ENCODE measurements at regions not wholly inside any gene's neighbourhood (a gene's known extent, or its start where the extent isn't known, plus 50 kb on each side); places are given as distances from the start of the nearest gene placed in this dataset.

- H3K79me2 ChIP-seq (ENCODE audit: insufficient read depth, low read length) = no peaks in the 10 kb centered on the region
- no peaks in the 10 kb centered on the region for H3K9me3 ChIP-seq (ENCODE audit: insufficient read depth, low read length, severe bottlenecking)
- no peak overlapping the region for H3K4me3 ChIP-seq (ENCODE audit: low read depth in 1 of 2, low read length in 2 of 2)
- H3K4me1 ChIP-seq (ENCODE audit: insufficient read depth, low read length) = no peaks in the 10 kb centered on the region
- DNase-seq (no peak), ATAC-seq (ENCODE audit: insufficient read depth, low read depth) (no peak)
- H4K20me1 ChIP-seq (ENCODE audit: insufficient read depth, low read length) = no peaks in the 10 kb centered on the region
- H3K27me3 ChIP-seq (ENCODE audit: insufficient read depth, low read length, poor library complexity) = no peaks in the 10 kb centered on the region
- TF ChIP-seq CTCF (IDR thresholded peaks at IDR 0.05; ENCODE audit: borderline replicate concordance, extremely low read depth, low read length, poor library complexity, severe bottlenecking) = no peak
- TF ChIP-seq EZH2 (IDR thresholded peaks at IDR 0.05; ENCODE audit: borderline replicate concordance, low read depth, low read length, severe bottlenecking) = no peak
- no peak overlapping the region for H3K9ac ChIP-seq (ENCODE audit: low read depth, low read length)
- no peaks in the 10 kb centered on the region for H3K36me3 ChIP-seq (ENCODE audit: insufficient read depth, low read length)
- H3K4me2 ChIP-seq (ENCODE audit: insufficient read depth, low read length) = no peak overlapping the region
- no peak overlapping the region for H2AFZ ChIP-seq (ENCODE audit: low read depth, low read length)
- H3K27ac ChIP-seq (ENCODE audit: low read length) = no peak overlapping the region
These were observed 574.5 kb downstream of the TYW1 start for GRCh38 chr7:67571026-67571545.

- Histone ChIP-seq H3K4me3 (ENCODE audit: low read depth in 1 of 2, low read length in 2 of 2) (no peak overlapping the region), H2AFZ (ENCODE audit: low read depth, low read length) (no peak overlapping the region), H3K4me1 (ENCODE audit: insufficient read depth, low read length) (no peaks in the 10 kb centered on the region), H3K27ac (ENCODE audit: low read length) (no peak overlapping the region), H3K79me2 (ENCODE audit: insufficient read depth, low read length) (no peaks in the 10 kb centered on the region), H4K20me1 (ENCODE audit: insufficient read depth, low read length) (no peaks in the 10 kb centered on the region), H3K36me3 (ENCODE audit: insufficient read depth, low read length) (no peaks in the 10 kb centered on the region), H3K4me2 (ENCODE audit: insufficient read depth, low read length) (no peak overlapping the region), H3K9me3 (ENCODE audit: insufficient read depth, low read length, severe bottlenecking) (no peaks in the 10 kb centered on the region), H3K9ac (ENCODE audit: low read depth, low read length) (no peak overlapping the region), H3K27me3 (ENCODE audit: insufficient read depth, low read length, poor library complexity) (no peaks in the 10 kb centered on the region)
- DNase-seq (no peak), ATAC-seq (ENCODE audit: insufficient read depth, low read depth) (no peak)
- TF ChIP-seq EZH2 (IDR thresholded peaks at IDR 0.05; ENCODE audit: borderline replicate concordance, low read depth, low read length, severe bottlenecking) (no peak), CTCF (IDR thresholded peaks at IDR 0.05; ENCODE audit: borderline replicate concordance, extremely low read depth, low read length, poor library complexity, severe bottlenecking) (no peak)
These were observed 577.0 kb downstream of the TYW1 start for GRCh38 chr7:67573639-67574038.

- H3K4me1 ChIP-seq (ENCODE audit: insufficient read depth, low read length) = no peaks in the 10 kb centered on the region
- DNase-seq (no peak), ATAC-seq (ENCODE audit: insufficient read depth, low read depth) (no peak)
- H3K36me3 ChIP-seq (ENCODE audit: insufficient read depth, low read length) = no peaks in the 10 kb centered on the region
- no peaks in the 10 kb centered on the region for H3K27me3 ChIP-seq (ENCODE audit: insufficient read depth, low read length, poor library complexity)
- H3K9me3 ChIP-seq (ENCODE audit: insufficient read depth, low read length, severe bottlenecking) = peaks cover 2% of the 10 kb centered on the region
- H3K4me3 ChIP-seq (ENCODE audit: low read depth in 1 of 2, low read length in 2 of 2) = no peak overlapping the region
- no peaks in the 10 kb centered on the region for H3K79me2 ChIP-seq (ENCODE audit: insufficient read depth, low read length)
- H2AFZ ChIP-seq (ENCODE audit: low read depth, low read length) = no peak overlapping the region
- no peak overlapping the region for H3K9ac ChIP-seq (ENCODE audit: low read depth, low read length)
- H3K4me2 ChIP-seq (ENCODE audit: insufficient read depth, low read length) = no peak overlapping the region
- H3K27ac ChIP-seq (ENCODE audit: low read length) = no peak overlapping the region
- TF ChIP-seq EZH2 (IDR thresholded peaks at IDR 0.05; ENCODE audit: borderline replicate concordance, low read depth, low read length, severe bottlenecking) (no peak), CTCF (IDR thresholded peaks at IDR 0.05; ENCODE audit: borderline replicate concordance, extremely low read depth, low read length, poor library complexity, severe bottlenecking) (no peak)
- no peaks in the 10 kb centered on the region for H4K20me1 ChIP-seq (ENCODE audit: insufficient read depth, low read length)
These were observed 592.0 kb downstream of the TYW1 start for GRCh38 chr7:67588631-67589030.

- H3K4me3 ChIP-seq (ENCODE audit: low read depth in 1 of 2, low read length in 2 of 2) = no peak overlapping the region
- DNase-seq (no peak), ATAC-seq (ENCODE audit: insufficient read depth, low read depth) (no peak)
- no peaks in the 10 kb centered on the region for H3K9me3 ChIP-seq (ENCODE audit: insufficient read depth, low read length, severe bottlenecking)
- H3K27ac ChIP-seq (ENCODE audit: low read length) = no peak overlapping the region
- TF ChIP-seq CTCF (IDR thresholded peaks at IDR 0.05; ENCODE audit: borderline replicate concordance, extremely low read depth, low read length, poor library complexity, severe bottlenecking) (no peak), EZH2 (IDR thresholded peaks at IDR 0.05; ENCODE audit: borderline replicate concordance, low read depth, low read length, severe bottlenecking) (no peak)
- no peak overlapping the region for H3K9ac ChIP-seq (ENCODE audit: low read depth, low read length)
- H3K36me3 ChIP-seq (ENCODE audit: insufficient read depth, low read length) = no peaks in the 10 kb centered on the region
- no peaks in the 10 kb centered on the region for H4K20me1 ChIP-seq (ENCODE audit: insufficient read depth, low read length)
- no peaks in the 10 kb centered on the region for H3K79me2 ChIP-seq (ENCODE audit: insufficient read depth, low read length)
- H3K27me3 ChIP-seq (ENCODE audit: insufficient read depth, low read length, poor library complexity) = peaks cover 3% of the 10 kb centered on the region
- no peak overlapping the region for H3K4me2 ChIP-seq (ENCODE audit: insufficient read depth, low read length)
- no peaks in the 10 kb centered on the region for H3K4me1 ChIP-seq (ENCODE audit: insufficient read depth, low read length)
- no peak overlapping the region for H2AFZ ChIP-seq (ENCODE audit: low read depth, low read length)
These were observed 592.5 kb downstream of the TYW1 start for GRCh38 chr7:67589183-67589582.

Data from DND-41 (cell line).